ENCODE measurements at regions not wholly inside any gene's neighbourhood (a gene's known extent, or its start where the extent isn't known, plus 50 kb on each side); places are given as distances from the start of the nearest gene placed in this dataset.

DNA sequence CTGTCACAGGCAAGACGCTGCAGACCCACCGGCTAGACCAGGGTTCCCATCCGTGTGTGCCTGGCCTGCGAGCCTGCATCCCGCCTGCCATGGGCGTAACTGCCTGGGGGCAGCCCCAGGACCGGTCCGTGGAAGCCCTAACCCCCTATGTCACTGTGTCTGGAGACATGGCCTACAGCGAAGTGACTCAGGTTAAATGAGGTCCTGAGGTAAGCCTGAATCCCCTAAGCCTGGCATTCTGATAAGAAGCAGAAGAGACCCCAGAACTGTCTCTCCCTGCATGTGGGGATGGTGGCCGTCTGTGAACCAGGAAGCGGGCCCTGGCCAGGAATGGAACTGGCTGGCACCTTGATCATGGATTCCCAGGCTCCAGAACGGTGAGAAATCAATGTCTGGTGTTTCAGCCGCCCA is 570.1 kb downstream of the BRD1 start:
- Histone ChIP-seq H3K9me3 (peaks cover 0 to 6% (median 0%) of the 10 kb centered on the region in 8 donors), H3K27me3 (replicated peaks in 1 of 7) (peaks cover 0 to 39% (median 0%) of the 10 kb centered on the region in 7 donors), H3K36me3 (no peaks in the 10 kb centered on the region), H3K4me3 (no peak overlapping the region), H3K27ac (no peak overlapping the region), H3K4me1 (no peaks in the 10 kb centered on the region)
- intact Hi-C loops (cut with DNase I; ENCODE audit: low total_unique reads): no loop called here
- WGBS, 5 donors: 85 to 92% (median 87%) methylated on average over 13 of the region's 13 CpGs
- TF ChIP-seq POLR2AphosphoS5 (IDR thresholded peaks at IDR 0.05) (no peak), POLR2A (IDR thresholded peaks at IDR 0.05) (no peak)
- TF ChIP-seq, protein P1, sequence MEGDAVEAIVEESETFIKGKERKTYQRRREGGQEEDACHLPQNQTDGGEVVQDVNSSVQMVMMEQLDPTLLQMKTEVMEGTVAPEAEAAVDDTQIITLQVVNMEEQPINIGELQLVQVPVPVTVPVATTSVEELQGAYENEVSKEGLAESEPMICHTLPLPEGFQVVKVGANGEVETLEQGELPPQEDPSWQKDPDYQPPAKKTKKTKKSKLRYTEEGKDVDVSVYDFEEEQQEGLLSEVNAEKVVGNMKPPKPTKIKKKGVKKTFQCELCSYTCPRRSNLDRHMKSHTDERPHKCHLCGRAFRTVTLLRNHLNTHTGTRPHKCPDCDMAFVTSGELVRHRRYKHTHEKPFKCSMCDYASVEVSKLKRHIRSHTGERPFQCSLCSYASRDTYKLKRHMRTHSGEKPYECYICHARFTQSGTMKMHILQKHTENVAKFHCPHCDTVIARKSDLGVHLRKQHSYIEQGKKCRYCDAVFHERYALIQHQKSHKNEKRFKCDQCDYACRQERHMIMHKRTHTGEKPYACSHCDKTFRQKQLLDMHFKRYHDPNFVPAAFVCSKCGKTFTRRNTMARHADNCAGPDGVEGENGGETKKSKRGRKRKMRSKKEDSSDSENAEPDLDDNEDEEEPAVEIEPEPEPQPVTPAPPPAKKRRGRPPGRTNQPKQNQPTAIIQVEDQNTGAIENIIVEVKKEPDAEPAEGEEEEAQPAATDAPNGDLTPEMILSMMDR (IDR thresholded peaks at IDR 0.05 in 8 of 11, conservative IDR thresholded peaks at IDR 0.05 in 3 of 11): no peak
- DNase-seq: no peak

DNA sequence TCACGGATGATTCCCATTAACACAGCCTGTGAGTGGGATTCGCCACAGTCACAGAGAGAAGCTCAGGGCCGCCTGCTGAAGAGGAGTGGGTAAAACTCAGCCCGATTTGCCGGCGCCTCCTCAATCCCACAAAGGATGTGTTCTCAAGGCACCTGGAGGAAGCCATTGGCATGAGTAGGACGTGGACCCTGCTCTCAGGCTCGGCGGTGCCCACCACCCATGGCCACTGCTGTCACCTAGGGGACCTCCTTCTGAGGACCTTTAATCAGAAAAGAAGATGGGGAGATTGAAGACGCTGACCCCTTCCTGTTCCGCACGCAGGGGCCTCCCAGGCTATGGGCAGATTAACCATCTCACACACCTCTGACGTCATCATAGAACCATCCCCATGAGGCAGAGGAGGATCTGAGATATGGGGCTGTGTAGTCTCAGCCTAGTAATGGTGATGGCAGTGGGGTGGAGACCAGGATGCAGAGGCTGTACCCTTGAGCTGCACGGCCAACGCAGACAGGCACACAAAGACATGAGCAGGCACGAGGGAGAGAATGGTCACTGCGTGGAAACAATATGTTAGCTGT is 571.8 kb downstream of the BRD1 start:
- intact Hi-C loops (cut with DNase I; ENCODE audit: low total_unique reads): no loop called here
- no peak for DNase-seq
- H3K36me3 ChIP-seq: no peaks in the 10 kb centered on the region
- TF ChIP-seq POLR2A (IDR thresholded peaks at IDR 0.05): no peak
- TF ChIP-seq POLR2AphosphoS5 (IDR thresholded peaks at IDR 0.05): no peak
- TF ChIP-seq, protein P1 (IDR thresholded peaks at IDR 0.05 in 8 of 11, conservative IDR thresholded peaks at IDR 0.05 in 3 of 11): no peak
- peaks cover 0 to 6% (median 0%) of the 10 kb centered on the region in 8 donors for H3K9me3 ChIP-seq
- 78 to 92% (median 85%) methylated on average over 14 to 17 of the region's 17 CpGs for WGBS, 5 donors
- H3K4me3 ChIP-seq: no peak overlapping the region
- no peaks in the 10 kb centered on the region for H3K4me1 ChIP-seq
- H3K27me3 ChIP-seq (replicated peaks in 1 of 7): peaks cover 0 to 50% (median 0%) of the 10 kb centered on the region in 7 donors
- H3K27ac ChIP-seq: no peak overlapping the region

DNA sequence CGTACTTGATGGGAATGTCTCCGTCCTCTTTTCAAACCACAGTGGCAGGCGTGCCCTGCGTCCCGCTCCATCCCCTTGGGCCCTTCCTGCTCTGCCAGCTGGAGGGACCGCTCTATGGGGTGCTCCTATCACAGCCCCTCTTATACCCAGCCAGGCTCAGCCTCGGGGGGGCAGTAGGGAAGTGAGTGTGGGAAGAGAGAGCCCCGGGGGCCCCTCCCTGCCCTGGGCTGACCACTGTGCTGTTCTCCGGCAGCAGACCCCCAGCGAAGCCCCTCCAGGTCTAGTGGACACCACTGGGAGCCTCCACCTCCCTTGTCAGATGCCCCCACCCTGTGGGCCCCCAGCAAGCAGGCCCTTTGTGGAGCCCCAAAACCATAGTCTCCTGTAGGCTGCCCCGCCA is 572.5 kb downstream of the BRD1 start:
- Histone ChIP-seq H3K9me3 (peaks cover 0 to 6% (median 0%) of the 10 kb centered on the region in 8 donors), H3K27me3 (replicated peaks in 1 of 7) (peaks cover 0 to 47% (median 0%) of the 10 kb centered on the region in 7 donors), H3K36me3 (no peaks in the 10 kb centered on the region), H3K27ac (no peak overlapping the region), H3K4me1 (no peaks in the 10 kb centered on the region), H3K4me3 (no peak overlapping the region)
- intact Hi-C loops (cut with DNase I; ENCODE audit: low total_unique reads): no loop called here
- TF ChIP-seq, protein P1 (IDR thresholded peaks at IDR 0.05 in 8 of 11, conservative IDR thresholded peaks at IDR 0.05 in 3 of 11): no peak
- no peak for TF ChIP-seq POLR2AphosphoS5 (IDR thresholded peaks at IDR 0.05)
- TF ChIP-seq POLR2A (IDR thresholded peaks at IDR 0.05): no peak
- no peak for DNase-seq
- 72 to 87% (median 74%) methylated on average over 10 to 11 of the region's 11 CpGs for WGBS, 5 donors

- 83 to 94% (median 85%) methylated on average over 6 of the region's 6 CpGs for WGBS, 5 donors
These were observed 574.0 kb downstream of the BRD1 start for GRCh38 chr22:49253656-49254055.

More at GRCh38 chr22:49253656-49254055, 574.0 kb downstream of the BRD1 start:
- Histone ChIP-seq H3K27me3 (replicated peaks in 1 of 7) (peaks cover 0 to 47% (median 0%) of the 10 kb centered on the region in 7 donors), H3K36me3 (no peaks in the 10 kb centered on the region), H3K4me3 (no peak overlapping the region), H3K9me3 (peaks cover 0 to 6% (median 0%) of the 10 kb centered on the region in 8 donors), H3K27ac (no peak overlapping the region), H3K4me1 (no peaks in the 10 kb centered on the region)
- no peak for TF ChIP-seq POLR2AphosphoS5 (IDR thresholded peaks at IDR 0.05)
- TF ChIP-seq POLR2A (IDR thresholded peaks at IDR 0.05): no peak
- TF ChIP-seq, protein P1 (IDR thresholded peaks at IDR 0.05 in 8 of 11, conservative IDR thresholded peaks at IDR 0.05 in 3 of 11): no peak
- intact Hi-C loops (cut with DNase I; ENCODE audit: low total_unique reads): no loop called here
- no peak for DNase-seq

Data from spleen (tissue), 11 donors.